GM21529 (cell line): ENCODE measurements at regions not wholly inside any gene's neighbourhood (a gene's known extent, or its start where the extent isn't known, plus 50 kb on each side); places are given as distances from the start of the nearest gene placed in this dataset.
"Not testable (repeated sequence)": the region's sequence is repeated elsewhere in the genome, so short reads cannot be mapped to it uniquely, and the experiment has no call there.

Experiments
- ATAC-seq: cut with Tn5 transposase; IDR thresholded peaks from one replicate; pipeline ENCODE4 v1.9.1; 2021; ENCODE audit not compliant: unreplicated experiment

DNA sequence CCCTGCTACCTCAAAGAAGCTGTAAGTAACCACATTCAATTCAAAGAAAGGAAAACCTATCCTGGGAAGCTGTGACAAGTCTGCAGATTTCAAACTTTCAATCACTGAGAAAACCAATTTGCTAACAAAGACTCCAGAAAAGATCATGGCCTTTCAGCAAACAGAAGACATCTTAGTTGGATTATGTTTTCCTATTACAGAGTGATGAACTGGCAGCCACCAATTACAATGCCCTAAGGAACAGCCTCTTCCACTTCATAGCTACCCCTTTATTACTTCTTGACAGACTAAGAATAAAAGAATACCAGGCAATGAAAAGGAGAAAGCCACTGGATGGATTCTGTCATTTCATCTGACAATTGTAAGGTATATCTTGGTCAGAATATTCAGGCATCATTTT, 128.2 kb upstream of the RASEF start:
- no peak for ATAC-seq

DNA sequence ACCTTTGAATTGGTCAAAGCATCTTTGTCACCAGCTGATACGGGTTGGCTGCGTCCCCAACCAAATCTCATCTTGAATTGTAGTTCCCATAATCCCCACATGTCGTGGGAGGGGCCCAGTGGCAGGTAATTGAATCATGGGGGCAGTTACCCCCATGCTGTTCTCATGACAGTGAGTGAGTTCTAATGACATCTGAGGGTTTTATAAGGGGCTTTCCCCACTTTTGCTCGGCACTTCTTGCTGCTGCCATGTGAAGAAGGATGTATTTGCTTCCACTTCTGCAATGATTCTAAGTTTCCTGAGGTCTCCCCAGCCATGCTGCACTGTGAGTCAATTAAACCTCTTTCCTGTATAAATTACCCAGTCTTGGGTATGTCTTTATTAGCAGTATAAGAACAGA, 126.1 kb upstream of the RASEF start:
- not testable (repeated sequence) for ATAC-seq

DNA sequence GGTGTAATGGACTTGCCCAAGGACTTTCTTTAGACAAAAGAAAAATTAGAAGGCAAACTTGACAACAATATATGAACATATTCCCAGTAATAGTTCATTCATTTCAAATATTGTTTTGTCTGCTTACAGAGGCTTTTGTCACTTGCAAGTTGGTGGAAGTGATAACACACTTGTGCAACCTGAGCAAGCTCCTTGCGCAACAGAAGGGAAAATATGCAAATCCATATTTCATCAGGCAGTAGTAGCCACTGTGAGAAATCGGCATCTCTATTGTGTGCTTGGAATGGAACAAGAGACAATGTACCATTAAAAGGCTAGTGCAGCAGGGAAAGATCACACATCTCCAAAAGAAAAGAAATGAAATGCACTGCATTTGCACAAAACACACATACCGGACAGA, 125.3 kb upstream of the RASEF start:
- ATAC-seq: no peak

DNA sequence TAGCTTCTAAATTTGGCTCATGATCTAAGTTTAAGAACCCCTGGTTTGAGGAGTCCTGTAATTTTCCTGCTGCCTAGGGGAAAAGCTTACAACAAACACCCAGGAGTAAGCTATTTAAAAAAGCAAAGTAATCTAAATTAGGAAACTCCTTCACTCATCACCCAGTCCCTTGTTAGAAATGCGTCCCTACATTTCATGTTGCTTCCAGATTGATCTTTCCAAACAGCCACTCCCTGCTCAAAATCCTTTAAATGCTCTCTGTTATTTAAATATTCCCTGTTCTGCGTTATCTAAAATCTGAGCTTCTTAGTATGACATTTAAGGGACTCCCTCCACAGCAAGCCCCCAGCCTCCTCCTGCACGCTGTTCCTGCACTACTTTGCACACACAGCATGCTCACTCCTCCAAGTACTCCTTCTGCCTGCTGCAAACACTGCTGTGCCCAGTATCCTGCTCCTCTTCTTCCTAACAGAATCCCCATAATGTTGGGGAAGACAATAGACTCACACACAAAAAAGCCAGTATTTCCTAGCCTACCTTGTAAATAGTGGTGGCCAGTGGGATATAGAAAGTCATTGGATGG, 123.3 kb upstream of the RASEF start:
- ATAC-seq: no peak

DNA sequence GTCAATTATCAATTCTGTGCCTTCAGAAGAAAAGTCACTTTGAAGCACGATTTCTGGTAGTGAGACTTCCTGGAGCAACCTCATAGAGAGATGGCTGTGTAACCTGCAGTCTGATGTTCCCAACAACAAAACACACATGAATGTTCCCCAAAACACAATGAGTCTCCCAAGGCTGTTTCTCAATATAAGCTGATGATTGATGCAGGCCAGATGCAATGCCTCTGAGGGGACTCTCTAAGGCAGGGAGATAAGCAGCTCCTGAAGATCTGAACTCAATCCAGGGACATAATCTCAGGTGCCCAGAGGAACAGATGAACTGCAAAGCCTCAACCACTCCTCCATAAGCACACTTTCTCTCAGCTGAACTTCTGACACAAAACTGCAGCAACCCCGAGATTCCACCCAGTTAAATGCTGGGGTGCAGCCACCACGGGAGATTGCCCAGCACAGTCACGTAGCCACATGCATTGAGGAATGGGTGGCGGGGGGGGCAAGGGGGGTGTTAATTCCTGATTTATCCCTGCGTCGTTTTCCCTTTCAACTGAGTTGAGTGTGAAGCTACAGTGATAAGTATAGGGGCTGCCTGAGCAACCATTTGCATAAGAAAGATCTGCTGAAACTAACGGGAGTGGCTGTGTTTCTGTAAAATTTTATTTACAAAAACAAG, 122.7 kb upstream of the RASEF start:
- no peak for ATAC-seq

DNA sequence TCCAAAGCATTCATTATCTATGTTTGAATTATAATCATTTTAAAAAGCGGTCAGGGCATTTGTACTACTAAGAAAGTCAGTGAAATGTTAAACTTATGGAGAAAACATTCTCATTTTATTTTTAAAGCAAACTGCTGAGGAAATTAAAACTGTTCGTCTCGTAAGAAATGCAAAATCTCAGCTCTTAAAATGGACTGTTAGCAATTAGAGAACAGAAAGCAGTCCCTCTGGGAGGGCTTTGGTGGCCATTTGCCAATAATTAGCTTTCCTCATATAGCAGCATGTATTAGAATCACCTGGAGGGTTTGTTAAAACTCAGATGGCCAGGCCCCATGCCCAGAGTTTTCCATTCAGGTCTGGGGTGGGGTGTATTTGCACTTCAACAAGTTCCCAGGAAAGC, 120.7 kb upstream of the RASEF start:
- no peak for ATAC-seq

DNA sequence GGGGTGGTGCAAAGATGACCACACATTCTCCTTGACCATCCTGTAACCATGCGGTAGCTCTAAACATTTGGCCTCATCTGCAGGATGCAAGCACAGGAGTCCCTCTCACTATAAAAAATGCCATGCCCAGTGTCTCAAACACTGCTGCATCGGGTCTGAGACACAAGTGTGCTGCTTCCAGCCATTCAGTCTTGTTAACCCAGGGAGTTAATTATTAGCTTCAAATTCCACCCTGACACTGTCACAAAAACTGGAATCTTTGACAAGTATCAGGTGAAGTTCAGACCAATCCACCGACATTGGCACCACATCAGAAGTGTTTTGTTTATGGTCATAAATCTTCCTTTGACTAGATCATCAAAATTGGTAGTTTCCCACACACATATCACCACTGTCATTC, 119.1 kb upstream of the RASEF start:
- ATAC-seq: no peak

DNA sequence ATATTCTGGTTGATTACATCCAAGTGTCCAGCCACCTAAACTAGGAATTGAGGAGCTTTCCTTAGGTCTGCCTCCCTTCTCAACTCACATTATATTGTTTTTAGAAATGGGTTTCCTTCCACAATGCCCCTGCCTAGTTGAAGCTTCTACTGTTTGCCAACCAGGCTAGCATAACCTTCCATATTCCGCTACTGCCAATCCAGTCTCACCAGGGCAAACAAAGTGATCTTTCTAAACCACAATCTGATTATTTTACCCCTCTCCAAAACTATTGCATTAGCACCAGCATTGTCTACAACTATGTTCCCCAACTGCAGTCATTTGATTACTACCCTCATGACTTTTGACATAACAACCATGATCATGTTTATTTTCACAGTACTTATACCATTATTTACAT, 115.8 kb upstream of the RASEF start:
- no peak for ATAC-seq

DNA sequence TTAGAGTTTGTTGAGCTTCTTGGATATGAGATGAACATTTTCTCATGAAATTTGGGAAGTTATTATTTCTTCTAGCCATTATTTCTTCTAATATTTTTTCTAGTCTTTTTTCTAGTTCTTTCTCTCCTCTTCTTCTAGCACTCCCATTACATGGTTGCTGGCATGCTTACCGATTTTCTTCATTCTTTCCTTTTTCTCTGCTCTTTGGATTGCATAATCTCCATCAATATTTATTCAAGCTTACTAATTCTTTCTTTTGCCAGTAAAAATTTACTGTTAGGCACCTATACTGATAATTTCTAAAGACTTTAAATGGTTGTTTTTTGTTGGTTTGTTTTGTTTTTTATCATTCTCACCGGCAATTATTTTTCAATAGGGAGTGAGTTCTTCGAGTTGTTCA, 114.8 kb upstream of the RASEF start:
- no peak for ATAC-seq

DNA sequence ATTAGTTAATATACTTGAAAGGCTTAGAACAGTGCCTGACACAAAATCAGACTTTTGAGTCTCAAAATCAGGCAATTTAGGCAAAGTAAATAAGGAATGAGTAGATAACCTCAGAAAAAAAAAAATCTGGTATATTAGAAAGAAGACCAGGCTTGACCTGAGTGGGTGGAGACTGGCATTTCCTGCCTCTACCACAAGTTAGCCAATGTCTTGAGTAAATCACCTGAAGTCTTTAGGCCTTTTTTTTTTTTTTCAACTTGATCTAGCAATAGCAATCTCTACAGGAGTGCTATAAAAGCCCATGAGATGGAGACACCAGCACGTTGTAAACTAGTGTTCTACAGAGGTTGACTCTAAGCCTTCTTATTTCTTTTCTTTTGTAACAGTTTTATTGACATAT, 104.2 kb upstream of the RASEF start:
- ATAC-seq: no peak

DNA sequence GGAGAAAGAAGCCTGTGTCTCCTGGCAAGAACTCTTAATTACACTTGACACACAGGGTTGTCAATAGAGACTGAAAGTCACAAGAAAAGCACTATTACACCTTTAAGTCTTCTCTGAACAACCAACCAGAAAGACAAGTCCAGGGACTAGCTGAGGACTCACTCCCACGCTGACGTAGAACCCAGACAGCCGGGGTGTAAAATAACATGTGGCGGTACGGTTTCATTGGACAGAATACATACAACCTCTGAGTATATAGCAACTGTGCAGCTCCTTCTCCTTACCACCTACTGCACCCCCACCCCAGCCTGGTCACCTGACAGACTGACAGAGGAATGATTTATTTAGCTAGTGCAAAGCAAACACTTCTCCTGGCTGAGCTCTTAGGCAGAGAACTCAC, 103.4 kb upstream of the RASEF start:
- ATAC-seq: no peak

DNA sequence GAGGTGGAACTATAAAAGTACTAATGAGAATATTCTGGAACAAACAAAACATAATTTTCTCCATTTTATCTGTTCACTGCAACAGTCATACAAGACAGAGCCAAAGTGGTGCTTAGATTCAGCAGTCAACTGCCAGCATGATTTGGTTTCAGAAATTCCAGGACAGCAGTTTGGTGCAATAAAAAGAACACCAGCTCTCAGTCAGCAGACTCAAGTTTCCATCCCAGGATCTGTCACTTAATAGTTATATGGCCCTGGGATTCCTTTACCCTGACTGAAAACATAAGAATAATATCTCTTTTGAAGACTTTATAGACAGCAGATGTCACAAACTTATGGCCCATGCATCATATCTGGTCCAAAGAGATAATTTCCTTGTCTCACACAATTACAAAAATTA, 92.8 kb upstream of the RASEF start:
- ATAC-seq: no peak

DNA sequence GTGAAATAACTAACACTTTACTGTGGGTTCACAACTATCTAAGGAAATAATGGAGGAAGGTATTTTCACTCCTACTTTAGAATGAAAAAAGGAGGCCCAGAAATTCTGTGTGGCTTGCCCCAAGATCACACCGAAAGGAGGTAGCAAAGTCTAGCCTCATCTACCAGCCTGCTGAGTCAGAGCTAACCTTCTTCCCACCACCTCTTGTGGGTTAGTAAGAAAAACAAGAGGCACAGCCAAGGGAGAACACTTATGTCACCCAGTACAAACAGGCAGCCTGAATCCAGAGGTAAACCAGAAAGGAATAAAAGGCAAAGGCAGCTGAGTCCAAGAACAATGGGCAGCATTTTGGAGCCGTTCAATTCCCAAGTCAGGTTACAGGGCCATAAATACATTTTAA, 91.9 kb upstream of the RASEF start:
- peak; percentile 30 for ATAC-seq

DNA sequence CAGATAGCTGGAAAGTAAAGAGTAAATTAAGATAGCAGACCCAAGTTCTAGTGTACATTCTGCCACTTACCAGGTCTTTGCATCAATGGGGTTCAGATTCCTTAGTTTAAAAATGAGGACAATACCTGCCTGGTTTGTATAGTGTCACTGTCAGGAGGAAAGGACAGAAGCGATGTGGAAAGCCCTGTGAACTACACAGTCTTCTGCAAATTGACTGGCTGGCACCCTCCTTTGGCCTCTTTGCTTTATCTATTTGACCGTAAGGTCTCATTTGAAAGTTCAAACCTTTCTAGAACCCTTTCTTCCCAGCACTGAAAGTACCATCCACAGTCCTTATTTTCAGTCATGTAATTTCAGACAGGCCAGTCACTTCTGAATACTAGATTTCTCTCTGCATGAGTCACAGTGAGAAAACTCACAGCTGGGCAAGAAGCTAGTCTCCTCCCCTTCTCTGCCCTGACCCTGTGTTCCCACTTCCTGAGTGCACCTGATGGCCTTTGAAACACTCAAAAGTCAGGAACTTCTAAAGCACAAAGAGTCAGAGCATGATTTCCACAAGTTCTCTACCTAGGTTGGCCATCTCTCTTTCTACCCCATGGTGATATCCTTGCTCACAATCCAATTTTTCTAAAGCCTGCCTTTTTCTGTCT, 91.3 kb upstream of the RASEF start:
- ATAC-seq: peak; percentile 98

DNA sequence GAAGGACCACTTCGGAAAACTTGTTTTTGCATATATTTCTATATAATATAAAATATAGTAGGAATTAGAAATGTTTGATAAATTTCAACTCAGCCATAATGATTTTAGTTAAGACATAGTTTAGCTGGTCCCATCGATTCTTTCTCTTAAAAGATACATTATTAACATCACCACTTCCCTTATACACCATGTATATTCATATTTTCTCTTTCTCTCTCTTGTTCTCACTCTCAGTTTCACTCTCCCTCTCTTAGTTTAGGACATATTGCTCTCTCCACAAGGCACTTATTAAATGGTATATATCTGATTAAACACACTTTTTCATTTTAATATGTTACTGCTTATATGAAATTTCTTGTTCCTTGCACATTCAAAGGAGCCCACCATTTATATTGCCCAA, 90.1 kb upstream of the RASEF start:
- ATAC-seq: peak; percentile 31

DNA sequence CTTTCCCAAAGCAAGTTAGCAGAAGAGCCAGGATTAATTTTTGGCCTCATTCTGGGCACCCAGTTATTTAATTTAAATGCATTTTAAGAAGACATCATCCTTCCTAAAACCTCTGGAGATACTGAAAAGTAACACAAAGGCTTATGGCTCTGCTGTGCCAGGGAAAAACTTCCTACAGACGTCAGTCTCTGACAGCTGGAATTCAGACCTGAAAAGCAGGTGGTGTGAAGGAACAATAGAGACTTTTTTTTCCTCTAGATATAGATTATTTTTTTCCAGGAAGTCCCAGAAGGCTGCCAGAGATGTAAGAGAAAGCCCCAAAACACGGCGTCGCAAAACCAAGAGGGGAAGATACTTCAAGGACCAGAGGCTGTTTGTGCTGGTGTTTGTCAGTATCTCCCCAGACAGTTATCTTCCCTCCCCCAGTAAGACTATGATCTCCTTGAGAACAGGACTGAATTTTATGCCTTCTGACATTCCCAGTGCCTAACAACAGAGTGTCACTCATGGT, 88.7 kb upstream of the RASEF start:
- no peak for ATAC-seq

DNA sequence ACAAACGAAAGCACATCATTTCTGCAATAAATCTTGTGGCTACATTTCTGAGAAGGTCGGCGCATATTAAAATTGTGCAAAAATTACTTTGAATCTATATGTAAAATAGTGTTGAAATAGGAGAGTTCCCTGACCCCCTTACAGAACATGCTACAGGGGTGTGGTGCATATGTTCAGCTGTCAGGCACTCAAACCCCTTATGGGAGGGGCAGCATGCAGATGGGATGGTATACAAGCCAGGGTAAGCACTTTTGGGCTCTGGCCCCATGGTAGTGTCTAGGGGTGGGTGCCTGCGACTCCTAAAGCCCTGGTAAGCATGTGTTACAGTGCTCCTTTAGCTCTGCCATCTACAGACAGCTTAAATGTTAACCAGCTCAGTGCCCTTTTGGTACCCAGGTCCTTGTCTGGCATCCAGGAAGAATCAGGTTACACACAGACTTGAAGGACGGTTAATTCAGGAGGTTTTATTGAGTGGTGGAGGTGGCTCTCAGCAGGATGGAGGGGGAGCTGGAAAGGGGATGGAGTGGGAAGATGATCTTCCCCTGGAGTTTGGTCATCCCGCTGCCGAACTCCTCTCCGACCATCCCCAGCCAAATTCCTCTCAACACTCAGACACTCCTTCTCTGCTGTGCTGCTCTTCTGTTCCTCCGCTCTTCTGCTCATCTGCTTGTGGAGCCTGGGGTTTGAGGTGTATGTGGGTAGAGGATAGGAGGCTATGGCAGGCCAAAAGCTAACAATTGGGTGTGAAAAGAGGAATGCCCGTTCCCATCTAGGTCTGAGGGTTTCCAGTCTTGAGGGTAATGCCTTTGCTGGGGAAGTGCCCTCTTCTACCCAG, 84.6 kb upstream of the RASEF start:
- no peak for ATAC-seq

DNA sequence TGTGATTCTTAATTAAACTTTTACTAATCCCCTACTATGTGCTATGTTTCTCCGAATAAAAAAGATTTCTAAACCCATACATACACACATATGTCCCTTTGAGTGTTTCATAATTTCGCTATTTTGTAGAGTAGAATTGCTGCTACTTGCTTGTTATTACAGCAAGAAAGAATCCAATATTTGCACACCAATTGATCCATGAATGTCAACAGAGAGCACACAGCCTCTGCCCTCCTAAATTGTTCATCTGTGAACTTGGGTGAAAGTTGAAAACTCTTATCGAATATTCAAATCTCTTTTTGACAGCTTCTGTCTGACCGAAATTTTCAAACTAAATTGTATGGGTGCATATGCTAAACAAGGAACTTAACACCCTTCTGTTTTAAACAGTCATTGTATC, 83.4 kb upstream of the RASEF start:
- no peak for ATAC-seq

DNA sequence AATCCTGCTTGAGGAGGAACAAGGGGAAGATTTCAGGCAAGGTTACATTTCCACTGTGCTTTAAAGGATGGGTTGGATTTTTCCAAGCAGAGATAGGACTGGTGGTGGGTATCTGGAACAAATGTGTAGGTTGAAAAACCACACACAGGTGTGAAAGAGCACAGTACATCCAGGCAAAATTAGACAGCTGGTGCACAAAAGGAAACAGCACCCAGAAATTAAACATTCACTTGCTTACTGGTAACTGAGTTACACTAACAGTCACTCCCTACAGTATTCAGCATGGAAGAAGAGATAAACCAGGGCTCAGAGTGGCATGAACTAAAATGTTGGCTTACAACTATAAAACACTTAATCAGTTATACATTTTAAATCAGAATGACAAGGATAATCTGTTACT, 81.5 kb upstream of the RASEF start:
- no peak for ATAC-seq

DNA sequence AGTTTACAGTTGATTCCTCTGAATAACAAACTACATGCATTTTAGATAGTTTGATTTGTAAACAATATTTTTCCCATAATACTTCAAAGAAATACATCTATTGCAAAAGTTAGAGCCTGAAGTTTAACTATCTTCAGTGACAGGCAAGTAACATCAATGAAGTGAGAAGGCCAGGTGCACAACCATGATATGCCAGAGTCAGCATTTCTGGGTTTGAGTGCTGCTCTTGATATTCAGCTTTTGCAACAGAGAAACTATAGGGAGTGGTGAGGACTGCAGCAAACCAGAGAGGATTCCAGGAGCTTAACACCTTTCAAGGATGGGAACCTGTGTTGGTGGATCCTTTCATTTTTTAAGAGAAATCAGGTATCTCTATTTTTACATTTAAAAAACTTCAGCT, 79.4 kb upstream of the RASEF start:
- no peak for ATAC-seq

DNA sequence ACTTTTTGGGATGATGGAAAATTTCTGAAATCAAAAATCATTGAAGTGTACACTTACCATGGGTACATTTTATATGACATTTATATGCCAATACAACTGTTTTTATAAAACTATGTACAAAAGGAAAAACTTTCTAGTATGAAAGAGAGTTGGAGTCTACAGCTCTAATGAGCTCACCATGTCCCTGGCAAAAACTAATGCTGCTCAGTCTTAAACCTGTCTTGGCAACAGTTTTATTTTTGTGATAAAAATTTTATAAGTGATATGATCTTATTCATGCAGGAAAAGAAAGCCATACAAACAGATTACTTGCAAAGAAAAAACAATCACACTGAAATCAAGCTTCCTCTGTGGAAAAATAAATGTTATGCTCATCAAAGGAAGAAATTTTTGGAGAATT, 78.9 kb upstream of the RASEF start:
- no peak for ATAC-seq

DNA sequence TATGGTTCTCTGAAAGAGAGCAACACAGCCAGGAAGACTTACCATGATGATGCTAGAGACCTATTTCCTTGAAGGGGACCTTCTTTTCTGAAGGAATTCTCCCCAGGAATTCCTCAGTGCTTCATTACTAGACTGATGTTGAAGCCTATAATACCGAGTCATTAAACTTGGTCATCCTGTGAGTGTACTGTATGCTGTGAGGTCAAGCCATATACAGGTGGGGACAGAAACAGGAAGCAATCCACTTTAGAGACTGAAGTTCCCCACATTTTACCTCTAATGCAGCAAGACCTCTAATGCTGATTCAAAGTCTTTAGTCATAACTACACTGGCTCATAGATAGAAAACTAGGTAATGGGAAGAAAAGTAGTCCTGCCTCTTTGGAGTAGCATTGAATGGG, 77.1 kb upstream of the RASEF start:
- ATAC-seq: no peak
